Large intestine (tissue), 3 donors: ENCODE measurements at regions not wholly inside any gene's neighbourhood (a gene's known extent, or its start where the extent isn't known, plus 50 kb on each side); places are given as distances from the start of the nearest gene placed in this dataset.

Experiments
- DNase-seq, 2 donors: peaks; one replicate each; pipeline versions ENCODE4 v3.0.0 to v3.0.0-alpha.2; 2013
- H3K27ac ChIP-seq: one replicate; pipeline ENCODE4 v1.5.1; 2013; ENCODE audit warnings: low read length
- H3K27me3 ChIP-seq: 2 replicates; pipeline ENCODE4 v1.6.1; 2013; ENCODE audit warnings: low read length; ENCODE audit not compliant: control insufficient read depth, insufficient read depth
- H3K36me3 ChIP-seq: 2 replicates; pipeline ENCODE4 v1.6.1; 2013; ENCODE audit warnings: low read length; ENCODE audit not compliant: control insufficient read depth, insufficient read depth
- H3K4me1 ChIP-seq: one replicate; pipeline ENCODE4 v1.6.1; 2013; ENCODE audit warnings: low read length; ENCODE audit not compliant: control insufficient read depth, insufficient read depth
- H3K4me3 ChIP-seq: one replicate; pipeline ENCODE4 v1.5.1; 2013; ENCODE audit warnings: low read length
- H3K9me3 ChIP-seq: one replicate; pipeline ENCODE4 v1.6.1; 2013; ENCODE audit warnings: mild to moderate bottlenecking, low read depth, low read length, moderate library complexity; ENCODE audit not compliant: control insufficient read depth
- WGBS: methylation state at CpG from one replicate; pipeline ENCODE4 v1.1.5; 2013; ENCODE audit warnings: low lambda C conversion rate; ENCODE audit not compliant: insufficient coverage; 5-methylcytosine and 5-hydroxymethylcytosine counted together

- peaks cover 23% of the 10 kb centered on the region for H3K4me1 ChIP-seq
- no peaks in the 10 kb centered on the region for H3K36me3 ChIP-seq
- no peak for DNase-seq
- no peak overlapping the region for H3K27ac ChIP-seq
- H3K27me3 ChIP-seq = no peaks in the 10 kb centered on the region
- WGBS = no CpG with 5 or more reads among the region's 1 CpG
- no peak overlapping the region for H3K4me3 ChIP-seq
- H3K9me3 ChIP-seq = no peaks in the 10 kb centered on the region
Observed at GRCh38 chr15:38883987-38884386, 319.4 kb upstream of the RASGRP1 start.

GRCh38 chr15:38885001-38885400 lies 320.4 kb upstream of the RASGRP1 start:
- no peak overlapping the region for H3K4me3 ChIP-seq
- no peak for DNase-seq
- peaks cover 23% of the 10 kb centered on the region for H3K4me1 ChIP-seq
- no peaks in the 10 kb centered on the region for H3K36me3 ChIP-seq
- WGBS = 22% methylated on average over 2 of the region's 3 CpGs
- peak overlapping the region; percentile 69 for H3K27ac ChIP-seq
- H3K27me3 ChIP-seq = no peaks in the 10 kb centered on the region
- H3K9me3 ChIP-seq = no peaks in the 10 kb centered on the region

GRCh38 chr15:38885471-38885952 lies 320.9 kb upstream of the RASGRP1 start:
- Histone ChIP-seq H3K9me3 (no peaks in the 10 kb centered on the region), H3K27ac (peak overlapping the region; percentile 69), H3K27me3 (no peaks in the 10 kb centered on the region), H3K36me3 (no peaks in the 10 kb centered on the region), H3K4me1 (peaks cover 23% of the 10 kb centered on the region), H3K4me3 (no peak overlapping the region)
- WGBS = 27% methylated on average over 3 of the region's 4 CpGs
- DNase-seq = no peak

- 100% methylated on average over 1 of the region's 2 CpGs for WGBS
- peak; percentile 34 to 69 for DNase-seq
- H3K36me3 ChIP-seq = no peaks in the 10 kb centered on the region
- peaks cover 27% of the 10 kb centered on the region for H3K4me1 ChIP-seq
- H3K27ac ChIP-seq = peak overlapping the region; percentile 69
- H3K27me3 ChIP-seq = no peaks in the 10 kb centered on the region
- no peak overlapping the region for H3K4me3 ChIP-seq
- H3K9me3 ChIP-seq = no peaks in the 10 kb centered on the region
Observed at GRCh38 chr15:38886315-38887163, 321.9 kb upstream of the RASGRP1 start.

- H3K4me1 ChIP-seq = peaks cover 33% of the 10 kb centered on the region
- H3K4me3 ChIP-seq = no peak overlapping the region
- H3K27ac ChIP-seq = no peak overlapping the region
- no peaks in the 10 kb centered on the region for H3K36me3 ChIP-seq
- H3K27me3 ChIP-seq = no peaks in the 10 kb centered on the region
- no peaks in the 10 kb centered on the region for H3K9me3 ChIP-seq
- DNase-seq = no peak
- no CpG with 5 or more reads among the region's 5 CpGs for WGBS
Observed at GRCh38 chr15:38888701-38889221, 324.1 kb upstream of the RASGRP1 start.

GRCh38 chr15:38890194-38890593 lies 325.6 kb upstream of the RASGRP1 start:
- Histone ChIP-seq H3K4me3 (no peak overlapping the region), H3K27me3 (no peaks in the 10 kb centered on the region), H3K9me3 (no peaks in the 10 kb centered on the region), H3K27ac (peak overlapping the region; percentile 40), H3K36me3 (no peaks in the 10 kb centered on the region), H3K4me1 (peaks cover 35% of the 10 kb centered on the region)
- WGBS = no CpG with 5 or more reads among the region's 3 CpGs
- peak in 1 of 2 donors; percentile 51 for DNase-seq

GRCh38 chr15:38893925-38894242 lies 329.3 kb upstream of the RASGRP1 start:
- Histone ChIP-seq H3K9me3 (no peaks in the 10 kb centered on the region), H3K27ac (peak overlapping the region; percentile 58), H3K4me3 (no peak overlapping the region), H3K27me3 (no peaks in the 10 kb centered on the region), H3K36me3 (no peaks in the 10 kb centered on the region), H3K4me1 (peaks cover 18% of the 10 kb centered on the region)
- no peak for DNase-seq

- Histone ChIP-seq H3K36me3 (no peaks in the 10 kb centered on the region), H3K4me3 (no peak overlapping the region), H3K27me3 (no peaks in the 10 kb centered on the region), H3K27ac (peak overlapping the region; percentile 58), H3K9me3 (no peaks in the 10 kb centered on the region), H3K4me1 (peaks cover 18% of the 10 kb centered on the region)
- WGBS = 20% methylated on average over 1 of the region's 2 CpGs
- DNase-seq = peak in 1 of 2 donors; percentile 30
Observed at GRCh38 chr15:38894243-38894948, 329.8 kb upstream of the RASGRP1 start.

GRCh38 chr15:38895326-38896255 lies 331.0 kb upstream of the RASGRP1 start:
- DNase-seq = no peak
- H3K36me3 ChIP-seq = no peaks in the 10 kb centered on the region
- WGBS = 100% methylated on average over 3 of the region's 5 CpGs
- no peaks in the 10 kb centered on the region for H3K9me3 ChIP-seq
- H3K4me3 ChIP-seq = no peak overlapping the region
- H3K27me3 ChIP-seq = no peaks in the 10 kb centered on the region
- peaks cover 17% of the 10 kb centered on the region for H3K4me1 ChIP-seq
- no peak overlapping the region for H3K27ac ChIP-seq

GRCh38 chr15:38896647-38897046 lies 332.0 kb upstream of the RASGRP1 start:
- no CpG with 5 or more reads among the region's 1 CpG for WGBS
- Histone ChIP-seq H3K36me3 (no peaks in the 10 kb centered on the region), H3K9me3 (no peaks in the 10 kb centered on the region), H3K4me3 (no peak overlapping the region), H3K4me1 (peaks cover 13% of the 10 kb centered on the region), H3K27me3 (no peaks in the 10 kb centered on the region), H3K27ac (no peak overlapping the region)
- no peak for DNase-seq
